NCI-H1105 treated with DMSO at 0.1 percent for 48 hours (cell line): ENCODE measurements at regions not wholly inside any gene's neighbourhood (a gene's known extent, or its start where the extent isn't known, plus 50 kb on each side); places are given as distances from the start of the nearest gene placed in this dataset.

Experiments used
- DNase-seq: peaks from one replicate; lab custom pipeline; 2025; lab: John Stamatoyannopoulos, UW

- DNase-seq: no peak
Observed at GRCh38 chr12:112559784-112560183, 141.0 kb downstream of the PTPN11 start.

- no peak for DNase-seq
Observed at GRCh38 chr12:112564160-112564784, 145.5 kb downstream of the PTPN11 start.

GRCh38 chr12:112568641-112569040 lies 149.9 kb downstream of the PTPN11 start:
- DNase-seq: no peak

DNA sequence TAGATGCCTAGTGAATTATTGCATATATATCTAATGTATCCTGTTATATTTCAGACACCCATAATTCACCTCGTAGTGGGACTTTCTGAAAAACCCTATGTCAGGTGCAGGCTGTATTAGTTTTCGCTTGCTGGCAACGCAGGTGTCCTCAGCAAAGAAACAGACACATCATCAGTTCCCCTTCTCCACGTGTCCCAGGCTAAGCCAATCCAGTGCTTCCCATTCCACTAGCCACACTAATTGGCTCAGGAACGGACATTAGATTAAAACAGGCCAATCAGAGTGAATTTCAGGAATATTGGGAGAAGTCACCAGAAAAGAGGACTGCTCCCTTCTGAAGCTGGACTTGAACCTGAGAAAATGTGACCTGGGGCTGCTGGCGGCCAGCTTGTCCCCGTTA lies 151.3 kb downstream of the PTPN11 start:
- DNase-seq: no peak

- DNase-seq: no peak
Observed at GRCh38 chr12:112573141-112573540, 154.4 kb downstream of the PTPN11 start.

DNA sequence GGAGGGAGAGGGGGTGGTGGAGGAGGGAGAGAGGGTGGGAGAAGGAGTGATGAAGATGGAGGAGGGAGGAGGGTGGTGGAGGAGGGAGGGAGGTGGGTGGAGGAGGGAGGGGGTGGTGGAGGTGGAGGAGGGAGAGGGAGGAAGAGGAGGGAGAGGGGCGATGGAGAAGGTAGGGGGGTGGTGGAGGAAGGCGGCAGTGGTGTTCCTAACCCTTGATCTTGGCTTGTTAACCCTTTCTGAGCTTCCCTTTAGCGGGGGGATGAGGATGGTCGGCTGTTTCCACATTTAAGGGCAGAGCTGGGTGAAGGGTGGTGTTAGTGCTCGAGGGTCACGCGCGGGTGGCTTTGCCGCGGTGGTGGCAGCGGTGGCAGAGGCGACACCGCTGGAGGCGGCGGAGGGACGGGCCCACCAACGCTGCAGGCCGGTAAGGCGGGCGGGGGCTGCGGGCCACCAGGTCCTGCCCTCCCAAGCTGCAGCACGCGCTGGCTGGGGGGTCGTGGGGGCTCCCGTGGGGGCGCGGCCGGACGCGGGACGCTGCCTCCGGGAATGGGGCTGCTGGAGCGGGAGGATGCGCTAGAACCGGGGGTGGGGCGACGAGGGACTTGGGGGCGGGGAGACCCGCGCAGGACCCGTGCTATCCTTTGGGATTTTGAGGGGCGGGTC lies 156.3 kb downstream of the PTPN11 start:
- DNase-seq: no peak

- no peak for DNase-seq
Observed at GRCh38 chr12:112575559-112576067, 156.9 kb downstream of the PTPN11 start.

- DNase-seq: no peak
Observed at GRCh38 chr12:112577473-112578329, 159.0 kb downstream of the PTPN11 start.

DNA sequence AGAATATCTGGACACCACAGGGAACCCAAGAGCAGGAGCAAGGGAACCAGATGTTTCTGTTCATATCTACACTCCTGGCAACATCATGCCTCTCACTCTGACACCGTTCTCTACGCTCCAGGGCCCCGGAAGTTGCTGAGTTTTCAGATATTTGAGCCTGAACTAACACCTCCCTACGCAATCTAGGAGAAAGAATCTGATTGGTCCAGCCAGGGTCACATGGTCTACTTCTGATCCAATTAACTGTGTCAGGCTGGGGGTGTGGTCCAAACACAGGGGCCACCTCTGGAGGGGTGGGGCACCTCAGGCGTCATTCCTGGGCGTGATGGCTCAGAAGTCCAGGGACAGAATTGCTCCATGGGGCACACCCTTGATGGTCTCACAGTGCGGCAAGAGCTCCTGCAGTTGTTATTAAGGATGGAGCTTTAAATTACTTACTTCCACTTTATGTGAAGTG lies 165.5 kb downstream of the PTPN11 start:
- DNase-seq: no peak

DNA sequence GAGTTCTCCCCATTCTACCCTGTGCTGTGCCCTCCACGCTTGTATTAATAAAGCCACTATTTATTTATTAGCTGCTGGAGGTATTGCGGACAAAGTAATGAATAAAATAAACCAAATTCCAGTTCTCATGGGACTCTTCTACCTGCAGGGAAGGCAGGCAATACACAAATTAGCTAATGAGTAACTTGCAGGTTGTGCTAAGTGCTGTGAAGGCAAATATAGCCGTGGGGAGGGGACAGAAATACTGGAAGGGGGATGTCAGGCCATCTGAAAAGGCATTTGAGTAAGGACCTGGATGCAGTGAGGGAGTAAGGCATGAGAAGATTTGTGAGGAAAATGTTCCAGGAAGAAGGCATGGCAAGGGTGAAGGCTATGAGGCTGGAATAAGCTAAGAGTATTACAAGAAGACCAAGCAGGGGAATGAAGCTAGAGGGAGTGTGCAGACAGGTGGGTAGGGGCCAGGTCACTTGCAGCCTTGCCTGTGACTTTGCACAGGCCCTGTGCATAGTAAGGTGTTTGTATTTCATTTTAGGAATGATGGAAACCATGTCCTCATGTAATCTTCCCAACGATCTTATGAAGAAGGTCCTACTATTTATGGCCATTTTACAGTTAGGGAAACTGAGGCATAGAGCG lies 167.5 kb downstream of the PTPN11 start:
- DNase-seq: no peak

DNA sequence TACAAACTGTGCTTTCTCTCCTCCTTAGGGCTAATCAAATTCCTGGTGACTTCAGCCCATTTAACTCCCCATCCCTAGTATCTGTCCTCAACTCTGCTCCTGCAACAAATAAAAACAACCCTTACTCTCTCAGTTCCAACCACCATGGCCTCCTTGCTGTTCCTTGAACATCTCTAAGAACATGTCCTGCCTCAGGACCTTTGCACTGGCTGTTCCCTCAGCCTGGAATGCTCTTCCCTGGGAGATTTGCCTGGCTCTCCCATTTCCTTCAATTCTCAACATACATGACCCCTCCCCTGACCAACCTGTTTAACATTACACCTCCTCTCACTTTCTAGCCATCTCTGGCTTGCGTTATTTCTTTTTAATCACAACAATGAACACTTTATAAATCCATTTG lies 170.5 kb downstream of the PTPN11 start:
- DNase-seq: no peak

- no peak for DNase-seq
Observed at GRCh38 chr12:112590281-112590680, 171.5 kb downstream of the PTPN11 start.

DNA sequence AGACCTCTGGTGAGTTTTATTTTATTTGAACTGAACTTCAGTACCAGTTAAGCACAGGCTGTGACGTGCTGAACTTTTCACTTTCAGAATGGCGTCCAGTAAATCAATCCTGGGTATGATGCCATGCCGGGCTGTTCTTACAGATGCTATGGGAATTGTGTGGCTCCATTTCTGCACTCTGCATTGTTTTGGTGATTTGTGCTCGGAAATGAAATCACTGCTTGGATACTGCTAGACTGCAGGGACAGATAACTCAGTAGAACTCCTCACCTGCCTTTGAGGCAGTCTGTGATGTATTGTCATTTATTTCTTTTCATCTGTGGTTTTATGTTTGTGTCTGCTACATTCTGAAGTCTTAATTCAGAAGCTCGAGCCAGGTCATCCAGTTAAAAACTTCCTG lies 172.7 kb downstream of the PTPN11 start:
- no peak for DNase-seq

DNA sequence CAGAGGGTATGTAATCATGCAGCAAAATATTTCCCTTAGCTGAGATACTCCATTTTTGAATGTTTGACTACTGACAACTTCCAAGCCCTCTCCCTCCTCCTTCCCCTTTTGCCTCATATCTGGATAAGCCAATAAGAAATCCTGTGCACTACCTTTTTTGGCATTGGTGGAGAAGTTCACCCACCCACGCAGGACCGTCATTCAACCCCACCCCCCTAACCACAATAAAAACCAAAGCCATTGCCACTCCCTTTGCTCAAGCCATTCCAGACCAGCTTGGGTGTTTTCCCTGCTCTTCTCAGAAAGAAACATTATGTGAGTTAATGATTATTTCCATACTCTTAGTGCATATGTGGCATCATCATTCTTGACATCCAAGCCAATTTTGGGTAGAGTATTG lies 176.7 kb downstream of the PTPN11 start:
- no peak for DNase-seq

DNA sequence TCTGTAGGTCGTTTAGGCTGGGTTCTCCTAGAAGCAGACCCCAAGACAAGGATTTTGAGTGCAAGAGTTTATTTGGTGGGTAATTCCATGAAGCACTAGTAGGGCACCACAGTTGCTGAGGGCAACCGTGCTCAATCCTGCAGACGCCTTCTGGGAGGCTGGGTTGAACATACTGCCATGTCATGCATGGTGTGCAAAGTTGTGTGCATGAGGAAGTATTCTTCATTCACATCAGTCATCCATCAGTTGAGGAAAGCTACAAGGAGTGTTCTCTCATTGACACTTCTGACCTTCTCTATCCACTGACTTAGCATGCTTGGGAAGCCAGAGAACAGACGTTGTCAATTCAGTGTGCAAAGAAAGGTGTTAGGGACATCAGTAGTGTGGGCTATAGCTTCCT lies 179.2 kb downstream of the PTPN11 start:
- DNase-seq: no peak

DNA sequence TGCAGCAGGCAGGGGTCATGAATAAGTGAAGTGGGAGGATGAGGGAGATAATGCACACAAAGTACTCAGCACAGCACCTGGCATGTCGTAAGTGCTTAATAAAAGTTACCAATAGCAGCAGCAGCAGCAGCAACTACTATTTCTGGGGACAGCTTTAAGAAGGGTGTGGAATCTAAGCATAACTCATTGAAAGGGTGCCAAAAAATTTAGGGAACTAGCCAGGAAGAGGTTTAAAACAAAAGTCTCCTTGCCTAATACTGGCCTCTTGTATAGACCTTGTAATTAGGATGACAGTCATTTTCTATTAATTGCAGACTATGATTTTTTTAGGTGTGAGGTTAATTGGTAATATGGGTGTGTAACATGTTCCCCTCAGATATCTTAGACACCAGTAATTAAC lies 179.9 kb downstream of the PTPN11 start:
- DNase-seq: peak; percentile 48

DNA sequence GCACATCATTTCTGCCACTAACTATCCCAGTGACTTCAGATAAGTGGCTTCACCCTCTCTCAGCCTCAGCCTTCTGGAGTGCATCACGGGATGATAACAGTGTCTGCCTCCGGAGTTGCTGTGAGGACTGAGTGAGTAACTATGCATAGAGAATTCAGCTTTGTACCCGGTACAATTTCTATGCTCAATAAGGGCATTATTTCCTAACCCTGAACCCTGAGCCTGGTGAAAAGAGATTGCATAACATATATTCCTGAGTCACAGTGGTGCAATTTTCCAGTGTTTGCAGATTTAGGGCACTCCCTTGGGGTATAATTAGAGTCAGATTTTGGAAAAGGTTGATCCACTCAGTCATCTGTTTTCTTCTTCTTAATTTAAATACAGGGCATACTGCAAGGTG lies 181.1 kb downstream of the PTPN11 start:
- no peak for DNase-seq

DNA sequence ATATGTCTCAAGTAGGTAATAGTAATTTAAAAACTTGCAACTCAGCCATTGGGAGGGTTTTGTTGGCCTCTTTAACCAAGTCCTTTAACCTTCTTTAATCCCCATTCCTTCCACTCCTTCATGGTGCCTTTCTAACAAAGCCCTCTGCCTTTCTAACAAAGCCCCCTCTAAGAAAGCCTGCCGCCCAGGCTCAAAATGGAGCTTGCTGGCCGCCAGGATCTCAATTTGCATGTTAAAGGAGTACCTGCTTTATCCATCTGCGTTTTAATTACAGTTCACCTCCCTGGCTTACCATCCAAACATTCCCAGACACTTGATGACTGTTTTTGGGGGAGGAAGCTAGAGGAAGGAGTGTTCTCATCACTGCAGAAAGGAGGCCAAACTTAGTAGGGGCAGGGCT lies 183.4 kb downstream of the PTPN11 start:
- no peak for DNase-seq

- DNase-seq: no peak
Observed at GRCh38 chr12:112606611-112607365, 184.8 kb upstream of the RPH3A start.

- no peak for DNase-seq
Observed at GRCh38 chr12:112607427-112607826, 184.1 kb upstream of the RPH3A start.

DNA sequence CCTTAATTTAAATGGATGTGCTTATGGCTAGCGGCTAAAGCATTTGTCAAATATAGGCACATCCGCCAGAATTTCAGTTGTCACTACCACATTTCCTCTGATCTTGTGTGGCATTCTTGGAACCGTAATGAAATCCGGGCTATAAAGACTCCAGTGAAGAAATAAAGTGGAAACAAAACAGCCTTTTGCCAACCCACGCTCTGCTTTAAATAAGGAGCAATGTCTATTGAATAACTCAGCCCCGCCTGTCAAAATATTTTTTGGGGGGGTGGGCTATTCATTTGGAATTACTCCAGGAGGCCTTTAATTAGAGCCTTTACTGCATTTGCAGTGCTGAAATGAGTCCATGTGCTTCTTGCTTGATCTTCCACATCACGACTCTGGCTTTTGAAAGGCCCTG lies 179.6 kb upstream of the RPH3A start:
- DNase-seq: no peak

- no peak for DNase-seq
Observed at GRCh38 chr12:112615196-112615595, 176.4 kb upstream of the RPH3A start.
